ENCODE measurements at regions not wholly inside any gene's neighbourhood (a gene's known extent, or its start where the extent isn't known, plus 50 kb on each side); places are given as distances from the start of the nearest gene placed in this dataset.

- DNase-seq, result no peak
Observed at GRCh38 chr21:25002676-25003075, 604.6 kb downstream of the MRPL39 start.

- no peak for DNase-seq
Observed at GRCh38 chr21:24995216-24995615, 612.1 kb downstream of the MRPL39 start.

DNA sequence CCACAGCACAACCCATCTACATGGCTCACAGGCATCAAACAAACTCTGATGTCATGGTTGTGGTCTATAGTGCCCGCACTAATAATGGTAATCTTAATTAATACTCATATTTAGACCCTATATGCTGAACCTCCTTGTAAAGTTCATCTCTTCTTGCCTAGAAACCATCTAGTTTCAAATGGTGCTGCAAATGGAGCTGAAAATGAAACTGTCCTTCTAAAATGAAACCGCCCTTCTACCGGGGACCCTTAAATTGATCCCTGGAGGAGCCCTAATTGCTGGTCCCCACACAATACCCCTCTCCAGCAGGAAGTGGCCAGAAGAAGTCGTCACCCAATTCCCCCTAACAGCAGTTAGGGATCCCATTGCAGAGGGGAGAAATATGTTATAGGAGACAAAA lies 612.6 kb downstream of the MRPL39 start:
- no peak for DNase-seq

DNA sequence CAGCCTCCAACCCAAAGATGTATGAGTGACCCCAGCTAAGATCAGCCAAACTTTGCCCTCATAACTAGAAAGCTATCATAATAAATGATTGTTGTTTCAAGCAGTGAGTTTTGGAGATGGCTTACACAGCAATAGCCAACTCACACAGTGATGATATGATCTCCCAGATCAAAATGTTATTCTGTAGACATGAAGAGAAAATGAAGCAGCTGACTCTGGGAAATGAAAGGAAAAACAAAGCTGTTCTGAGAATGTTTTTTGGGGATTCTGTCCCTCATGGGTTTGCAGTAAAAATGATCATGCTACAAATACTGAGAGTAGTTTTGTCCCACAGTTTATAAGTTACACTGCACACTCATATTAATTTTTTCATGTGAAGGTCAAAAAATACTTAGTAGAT lies 617.8 kb downstream of the MRPL39 start:
- DNase-seq, result no peak

- no peak for DNase-seq
Observed at GRCh38 chr21:24988941-24989340, 618.3 kb downstream of the MRPL39 start.

DNA sequence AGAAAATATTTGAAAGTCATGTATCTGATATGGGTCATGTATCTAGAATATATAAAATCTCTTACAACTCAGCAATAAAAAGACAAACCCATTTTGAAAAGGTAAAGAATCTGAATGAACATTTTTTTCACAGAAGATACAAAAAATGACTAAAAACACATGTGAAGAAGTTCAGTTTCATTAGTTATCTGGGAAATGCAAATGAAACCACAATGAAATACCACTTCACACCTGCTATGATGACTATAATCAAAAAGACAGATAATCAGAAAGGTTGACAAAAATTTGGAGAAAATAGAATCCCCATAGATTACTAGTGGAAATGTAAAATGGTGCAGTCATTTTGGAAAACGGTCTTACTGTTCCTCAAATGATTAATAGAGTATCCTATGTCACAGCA lies 631.0 kb downstream of the MRPL39 start:
- no peak for DNase-seq

GRCh38 chr21:24969068-24969467 lies 638.2 kb downstream of the MRPL39 start:
- no peak for DNase-seq

DNA sequence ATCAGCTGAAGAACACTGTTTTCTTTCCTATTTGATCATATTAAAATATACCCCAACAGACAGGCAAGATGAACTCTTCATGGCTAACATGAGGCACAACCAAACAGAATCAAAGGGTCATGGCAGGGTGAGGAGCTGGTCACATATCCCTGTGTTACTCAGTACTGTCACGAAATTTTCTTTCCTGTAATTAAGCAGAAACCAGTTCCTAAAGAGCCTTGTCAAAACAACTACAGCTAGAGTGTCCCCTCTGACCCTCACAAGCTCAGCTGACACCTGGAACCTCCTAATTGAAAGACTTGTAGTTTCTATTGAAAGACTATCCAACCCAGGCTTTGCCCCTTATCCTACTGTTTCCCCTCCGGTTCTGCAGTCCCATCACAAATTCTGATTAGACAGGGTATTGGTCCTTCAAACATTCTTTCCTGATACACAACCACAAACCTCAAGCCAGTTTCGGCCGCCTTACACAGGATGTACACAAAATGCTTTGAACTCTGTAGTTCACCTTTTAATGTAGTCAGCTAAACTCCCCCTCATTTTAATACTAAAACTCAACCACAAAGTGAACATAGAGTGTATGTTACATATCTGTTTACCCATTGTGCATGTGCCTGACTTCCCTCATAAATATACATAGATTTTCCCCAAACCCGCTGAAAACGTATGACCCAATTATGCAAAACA lies 651.9 kb downstream of the MRPL39 start:
- no peak for DNase-seq

DNA sequence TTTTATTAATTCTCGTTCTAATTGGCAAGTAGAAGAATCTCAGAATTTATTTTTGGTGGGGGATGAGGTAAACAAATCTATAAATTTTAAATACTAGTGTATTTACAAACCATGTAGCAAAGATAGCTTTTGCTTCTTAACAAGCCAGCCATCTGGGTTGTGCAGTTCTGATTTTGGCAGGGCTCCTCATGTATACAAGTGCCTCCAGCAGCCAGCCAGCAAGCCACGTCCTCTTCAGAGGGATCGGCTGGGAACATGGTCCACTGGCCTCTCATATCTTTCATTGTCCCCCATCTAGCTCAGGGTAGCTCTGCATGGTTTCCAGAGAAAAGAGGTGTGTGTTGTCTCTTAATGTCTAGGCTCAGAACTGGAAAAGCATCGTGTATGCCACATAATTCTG lies 659.1 kb downstream of the MRPL39 start:
- DNase-seq, result no peak

DNA sequence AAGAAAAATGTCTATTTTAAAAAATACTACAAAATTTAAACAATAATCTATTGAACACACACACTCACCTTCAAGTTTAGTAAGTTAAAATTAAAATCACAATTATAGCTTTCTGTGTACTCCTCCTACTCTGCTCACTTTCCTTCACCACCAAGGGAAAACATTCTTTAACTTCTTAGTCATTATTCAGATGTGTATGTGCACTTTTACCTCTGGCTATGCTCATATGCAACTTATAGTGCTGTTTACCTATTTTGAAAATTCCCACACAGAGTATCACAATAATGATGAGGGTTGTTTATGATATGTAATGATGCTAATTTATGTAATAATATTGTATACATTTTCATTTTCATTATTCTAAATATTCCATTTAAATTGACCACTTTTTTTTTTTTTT lies 661.4 kb downstream of the MRPL39 start:
- DNase-seq, result no peak

GRCh38 chr21:24941316-24942185 lies 665.7 kb downstream of the MRPL39 start:
- no peak for DNase-seq

DNA sequence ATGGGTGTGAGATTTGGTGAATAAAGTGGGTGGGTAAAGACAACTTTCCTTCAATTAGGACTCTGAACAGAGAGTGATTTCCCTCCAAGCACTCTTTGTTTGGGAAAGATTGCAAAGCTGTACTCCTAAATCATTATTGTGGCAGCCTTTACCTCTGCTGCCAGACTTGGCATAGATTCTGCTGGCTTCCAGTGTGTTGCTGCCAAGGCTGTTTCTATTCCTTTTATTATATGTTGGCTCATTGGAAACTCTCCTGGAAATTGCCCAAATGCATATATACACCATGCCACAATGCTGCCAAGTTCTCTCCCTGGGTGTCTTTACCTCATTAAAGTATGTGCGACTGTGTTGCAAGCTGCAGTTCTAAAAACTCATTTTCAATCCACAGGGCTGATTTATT lies 668.0 kb downstream of the MRPL39 start:
- no peak for DNase-seq

DNA sequence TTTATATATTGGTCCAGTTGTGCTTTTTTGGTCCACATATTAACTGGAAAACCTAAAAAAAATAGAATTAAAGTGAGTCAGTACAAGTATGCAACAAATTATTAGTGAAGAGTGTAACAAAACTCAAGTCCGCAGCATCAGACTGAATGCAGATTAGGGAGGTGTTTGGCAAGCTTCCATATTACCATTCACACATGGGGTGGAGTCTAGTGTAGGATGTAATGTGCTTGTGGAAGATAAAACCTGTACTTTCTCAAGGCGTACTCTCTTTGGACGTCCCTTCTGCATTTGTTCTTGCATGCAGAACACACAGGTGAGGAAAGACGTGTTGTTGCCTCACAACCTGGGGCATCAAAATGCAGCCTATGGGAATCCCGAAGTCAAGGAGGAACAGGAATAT lies 668.7 kb downstream of the MRPL39 start:
- DNase-seq, result no peak

GRCh38 chr21:24935991-24936390 lies 671.3 kb downstream of the MRPL39 start:
- DNase-seq, result no peak

- DNase-seq, result no peak
Observed at GRCh38 chr21:24910591-24910990, 696.7 kb downstream of the MRPL39 start.

GRCh38 chr21:24903994-24904635 lies 703.2 kb downstream of the MRPL39 start:
- DNase-seq, result no peak

DNA sequence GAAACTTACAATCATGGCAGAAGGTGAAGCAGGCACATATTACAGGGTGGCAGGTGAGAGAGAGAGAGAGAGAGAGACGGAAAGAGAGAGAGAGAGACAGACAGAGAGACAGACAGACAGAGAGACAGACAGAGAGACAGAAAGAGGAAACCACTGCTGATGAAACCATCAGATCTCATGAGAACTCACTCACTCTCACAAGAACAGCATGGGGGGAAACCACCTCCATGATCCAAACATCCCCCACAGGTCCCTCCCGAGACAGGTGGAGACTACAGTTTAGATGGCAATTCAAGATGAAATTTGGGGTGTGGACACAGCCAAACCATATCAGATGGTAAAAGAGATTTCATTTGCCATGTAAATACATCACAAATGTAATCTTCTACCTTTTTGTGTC lies 708.1 kb downstream of the MRPL39 start:
- no peak for DNase-seq

GRCh38 chr21:24897883-24898282 lies 709.4 kb downstream of the MRPL39 start:
- no peak for DNase-seq

- DNase-seq, result no peak
Observed at GRCh38 chr21:24896735-24897124, 710.6 kb downstream of the MRPL39 start.

DNA sequence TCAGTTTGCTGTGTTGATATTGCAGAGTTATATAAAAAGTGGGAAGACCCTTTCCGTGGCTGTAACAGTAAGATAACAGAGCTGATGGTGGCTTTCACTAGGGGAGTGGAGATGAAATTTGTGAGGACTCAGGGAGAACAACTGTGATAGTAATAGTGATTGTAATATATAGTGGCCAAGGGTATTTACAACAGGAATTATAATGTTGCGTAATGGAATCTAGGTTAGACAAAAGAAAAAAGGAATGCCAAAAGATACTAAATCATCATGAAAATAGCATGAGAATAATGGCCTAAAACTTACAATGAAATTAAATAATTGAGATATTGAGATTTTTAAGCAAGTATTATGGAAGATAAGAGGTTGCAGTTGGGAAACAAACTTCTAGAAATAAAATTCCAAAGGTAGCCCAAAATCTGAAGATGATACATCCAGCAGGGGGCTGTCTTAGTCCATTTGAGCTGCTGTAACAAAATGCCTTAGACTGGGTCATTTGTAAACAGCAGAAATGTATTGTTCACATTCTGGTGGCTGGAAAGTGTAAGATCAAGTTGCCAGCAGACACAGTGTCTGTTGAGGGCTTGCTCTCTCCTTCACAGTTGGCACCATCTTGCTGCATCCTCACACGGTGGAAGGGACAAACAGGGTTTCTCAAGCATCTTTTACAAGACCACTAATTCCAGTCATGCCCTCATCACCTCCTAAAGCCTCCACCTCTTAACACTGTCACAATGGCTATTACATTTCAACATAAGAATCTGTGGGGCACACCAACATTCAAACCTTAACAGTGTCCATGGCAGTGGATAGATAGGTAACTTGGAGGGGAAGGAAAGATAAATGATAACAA lies 711.2 kb downstream of the MRPL39 start:
- no peak for DNase-seq

DNA sequence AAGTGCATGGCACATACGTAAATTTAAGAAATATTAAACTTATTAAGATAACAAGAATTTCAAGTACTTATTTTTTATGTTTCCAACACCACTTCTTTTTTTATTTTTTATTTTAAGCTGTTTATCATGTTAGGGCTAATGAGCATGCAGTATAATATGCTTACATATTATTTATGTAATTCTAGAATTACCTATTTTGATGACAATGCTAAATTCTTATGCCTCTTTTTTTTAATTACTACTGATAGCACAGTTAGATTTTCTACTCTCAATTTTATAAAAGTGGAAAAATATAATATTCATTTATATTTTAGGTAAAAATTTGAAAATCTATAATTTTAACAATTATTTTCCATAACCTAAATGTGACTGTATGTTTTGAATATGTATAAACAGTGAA lies 713.0 kb downstream of the MRPL39 start:
- DNase-seq, result no peak

DNA sequence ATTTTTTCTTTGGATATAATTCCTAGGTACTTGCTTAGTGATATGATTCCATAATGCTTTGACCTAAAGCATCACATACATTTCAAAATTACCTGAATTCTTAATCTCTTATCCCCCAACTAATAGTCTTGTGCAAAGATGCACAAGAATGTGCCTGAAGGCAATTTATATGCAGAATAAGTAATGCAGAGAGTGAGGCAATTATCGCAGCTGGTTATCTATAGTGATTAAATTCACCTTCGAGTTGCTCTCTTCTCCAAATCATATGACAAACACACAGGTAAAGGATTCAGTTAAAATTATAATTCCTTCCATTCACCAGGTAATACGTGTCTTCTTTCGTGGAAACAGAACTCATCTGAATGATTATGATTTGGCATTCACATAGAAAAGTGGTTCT lies 717.3 kb downstream of the MRPL39 start:
- DNase-seq, result no peak

- no peak for DNase-seq
Observed at GRCh38 chr21:24881506-24881905, 725.8 kb downstream of the MRPL39 start.

Measured in SHP77 (cell line).